HepG2 (cell line): ENCODE measurements at regions not wholly inside any gene's neighbourhood (a gene's known extent, or its start where the extent isn't known, plus 50 kb on each side); places are given as distances from the start of the nearest gene placed in this dataset.

Source experiments
- ATAC-seq: fragments of 200-7000 bp; cut with Tn5 transposase; 3 replicates; pipeline ENCODE4 v1.9.1; 2020; ENCODE audit warnings: mild to moderate bottlenecking, moderate library complexity
- BruUV-seq: library from RNA; stranded (reverse); fragments of 400-500 nt; replicated peaks from 2 replicates; lab custom pipeline; 2021; lab: Mats Ljungman, UMichigan
- CTCF ChIA-PET: fragments of 300-600 bp; formaldehyde crosslinking; extraction: SDS; loops from one replicate; lab custom pipeline; 2021; ENCODE audit warnings: low total read pairs, inconsistent platforms, low intra/inter-chr PET ratio; lab: Yijun Ruan, JAX
- POLR2A ChIA-PET: fragments of 350-600 bp; sonication (Branson Sonifier 250); formaldehyde crosslinking; loops from one replicate; lab custom pipeline; 2020; ENCODE audit warnings: antibody characterized with exemption, inconsistent platforms; lab: Yijun Ruan, JAX
- DNase-seq: peaks from one replicate; pipeline ENCODE4 v3.0.0-alpha.2; 2015; ENCODE audit warnings: low spot score
- FAIRE-seq: peaks from 3 replicates; lab custom pipeline; 2011; peaks lifted over from hg19 to GRCh38; lab: Jason Lieb, UNC
- H2AFZ ChIP-seq: one replicate; pipeline ENCODE4 v1.6.1; 2011; ENCODE audit warnings: low read length, inconsistent platforms
- H3K27ac ChIP-seq: fragments of 300-600 bp; 3 replicates; pipeline ENCODE4 v1.8.0; 2011; ENCODE audit warnings: mixed run types, mild to moderate bottlenecking, mixed read lengths, low read length, inconsistent platforms; ENCODE audit not compliant: insufficient read depth; ENCODE audit errors: extremely low read length
- H3K27me3 ChIP-seq, 2 experiments: fragments of 200-600 bp in 1 of 2; 2 replicates in 1 of 2; 3 replicates in 1 of 2; pipeline versions ENCODE4 v1.6.0 to v1.8.0; 2011; ENCODE audit warnings: low read length in 2 of 2, mild to moderate bottlenecking in 2 of 2, moderate library complexity in 2 of 2, inconsistent platforms in 1 of 2; ENCODE audit not compliant: insufficient read depth in 2 of 2, control insufficient read depth in 1 of 2
- H3K36me3 ChIP-seq, 2 experiments: fragments of 200-600 bp in 1 of 2; replicated peaks in 1 of 2; 2 replicates in 1 of 2; 3 replicates in 1 of 2; pipeline versions ENCODE4 v1.5.1 to v1.8.0; 2011; ENCODE audit warnings: low read length in 2 of 2, inconsistent platforms in 1 of 2; ENCODE audit not compliant: insufficient read depth in 2 of 2, control insufficient read depth in 1 of 2
- H3K4me1 ChIP-seq: 2 replicates; pipeline ENCODE4 v1.5.1; 2012; ENCODE audit warnings: low read length, inconsistent platforms; ENCODE audit not compliant: insufficient read depth
- H3K4me2 ChIP-seq: 2 replicates; pipeline ENCODE4 v1.6.0; 2011; ENCODE audit warnings: low read depth, low read length, inconsistent platforms
- H3K4me3 ChIP-seq, 3 experiments: fragments of 200-600 bp in 1 of 3; sonication (generic), shearing (Covaris generic) in 1 of 3; replicated peaks in 1 of 3; 2 replicates each; pipeline ENCODE4 v1.5.1; 2011 to 2016; ENCODE audit warnings: low read length in 3 of 3, inconsistent platforms in 2 of 3, low read depth in 2 of 3, mild to moderate bottlenecking in 2 of 3, control low read depth in 1 of 3, mixed read lengths in 1 of 3; ENCODE audit not compliant: insufficient read depth in 1 of 3
- H3K79me2 ChIP-seq: one replicate; pipeline ENCODE4 v1.6.1; 2011; ENCODE audit warnings: low read length, inconsistent platforms; ENCODE audit not compliant: insufficient read depth
- H3K9ac ChIP-seq: 2 replicates; pipeline ENCODE4 v1.6.0; 2011; ENCODE audit warnings: mild to moderate bottlenecking, low read depth, low read length, inconsistent platforms; ENCODE audit not compliant: insufficient read depth
- H3K9me3 ChIP-seq: 2 replicates; pipeline ENCODE4 v1.5.1; 2012; ENCODE audit warnings: mild to moderate bottlenecking, low read length
- H4K20me1 ChIP-seq: 2 replicates; pipeline ENCODE4 v1.6.0; 2011; ENCODE audit warnings: inconsistent platforms, mild to moderate bottlenecking, low read length, moderate library complexity; ENCODE audit not compliant: insufficient read depth
- FOXA1 ChIP-seq, 2 experiments: fragments of 450-650 bp in 1 of 2; sonication (generic) in 1 of 2; formaldehyde crosslinking in 1 of 2; IDR thresholded peaks; 2 replicates each; pipeline versions ENCODE4 v1.4.0 to v1.6.1; 2016 to 2020; ENCODE audit warnings: missing genetic modification reagents in 1 of 2
- MLX ChIP-seq: IDR thresholded peaks from 2 replicates; pipeline ENCODE4 v1.6.1; 2016
- RNF219 ChIP-seq: sonication (generic); formaldehyde crosslinking; IDR thresholded peaks from 2 replicates; pipeline ENCODE4 v1.5.0; 2020; ENCODE audit warnings: mild to moderate bottlenecking, missing genetic modification reagents
- TBX3 ChIP-seq: fragments of 450-650 bp; IDR thresholded peaks from 2 replicates; pipeline ENCODE4 v1.6.1; 2017; ENCODE audit warnings: antibody characterized with exemption, mild to moderate bottlenecking, inconsistent platforms, borderline replicate concordance
- ZMAT3 ChIP-seq: sonication (generic); formaldehyde crosslinking; conservative IDR thresholded peaks from 2 replicates; pipeline ENCODE4 v1.7.0; 2021; ENCODE audit warnings: missing genetic modification reagents
- ZNF556 ChIP-seq: sonication (generic); formaldehyde crosslinking; IDR thresholded peaks from 2 replicates; pipeline ENCODE4 v1.4.0; 2020; ENCODE audit warnings: mild to moderate bottlenecking, missing genetic modification reagents, borderline replicate concordance
- ZNF614 ChIP-seq: IDR thresholded peaks from 2 replicates; pipeline ENCODE4 v1.6.1; 2018; ENCODE audit warnings: missing biosample characterization, missing genetic modification reagents, inconsistent platforms, borderline replicate concordance
- ZSCAN20 ChIP-seq: sonication (generic); formaldehyde crosslinking; IDR thresholded peaks from 2 replicates; pipeline ENCODE4 v1.4.0; 2020; ENCODE audit warnings: missing genetic modification reagents, mild to moderate bottlenecking, borderline replicate concordance
- WGBS: methylation state at CpG from one replicate; pipeline ENCODE4 v1.1.6; 2017; ENCODE audit warnings: low lambda C conversion rate; 5-methylcytosine and 5-hydroxymethylcytosine counted together
- in situ Hi-C: cut with HindIII; loops from 2 replicates; pipeline ENCODE4 v1.10.0; 2017; ENCODE audit warnings: low pct_unique_long_range_greater_than_20kb; ENCODE audit not compliant: extremely low pct_ligation_motif_present
- intact Hi-C: fragments of 100-400 bp; cut with micrococcal nuclease; formaldehyde crosslinking; loops from one replicate; pipeline ENCODE4 v1.10.0; 2022; ENCODE audit not compliant: unreplicated experiment

- FAIRE-seq, result no peak
- Histone ChIP-seq H3K79me2 (no peaks in the 10 kb centered on the region), H3K27me3 (no peaks in the 10 kb centered on the region), H2AFZ (no peak overlapping the region), H3K36me3 (no peaks in the 10 kb centered on the region), H3K9ac (no peak overlapping the region), H3K4me3 (no peak overlapping the region), H3K4me1 (no peaks in the 10 kb centered on the region), H3K9me3 (no peaks in the 10 kb centered on the region), H3K4me2 (no peak overlapping the region), H4K20me1 (no peaks in the 10 kb centered on the region), H3K27ac (no peak overlapping the region)
- ATAC-seq, result no peak
- no peak for DNase-seq
- no TSS peak for BruUV-seq
- POLR2A ChIA-PET, result no interaction called here
- intact Hi-C loops (no loop called here), in situ Hi-C loops (no loop called here)
- TF ChIP-seq FOXA1 (IDR thresholded peaks at IDR 0.05) (no peak), FOXA1 (CRISPR knock-in tag; IDR thresholded peaks at IDR 0.05) (no peak), ZNF614 (CRISPR knock-in tag) (no peak), ZMAT3 (CRISPR knock-in tag) (no peak), MLX (no peak), ZSCAN20 (CRISPR knock-in tag) (no peak), TBX3 (no peak), RNF219 (CRISPR knock-in tag) (no peak), ZNF556 (CRISPR knock-in tag) (no peak)
- CTCF ChIA-PET, result no interaction called here
- WGBS, result 0% methylated on average over 1 of the region's 1 CpG
Measured at GRCh38 chr14:56487761-56488160, 91.8 kb upstream of the TMEM260 start.
